Prostate gland (tissue), 2 donors: ENCODE measurements at regions not wholly inside any gene's neighbourhood (a gene's known extent, or its start where the extent isn't known, plus 50 kb on each side); places are given as distances from the start of the nearest gene placed in this dataset.

Experiments used
- DNase-seq: peaks from one replicate; pipeline ENCODE4 v3.0.0-alpha.2; 2019; ENCODE audit warnings: low spot score
- H3K27ac ChIP-seq, 2 donors: fragments of 200-600 bp; sonication (generic); 2 replicates each; pipeline ENCODE4 v1.5.1; 2017 to 2019
- H3K27me3 ChIP-seq: fragments of 200-600 bp; sonication (generic); replicated peaks from 2 replicates; pipeline ENCODE4 v1.5.1; 2019; ENCODE audit not compliant: insufficient read depth
- H3K36me3 ChIP-seq, 2 donors: fragments of 200-600 bp; sonication (generic); 1 replicate in 1 of 2; 2 replicates in 1 of 2; pipeline versions ENCODE4 v1.5.1 to v1.8.1; 2017 to 2019
- H3K4me1 ChIP-seq: fragments of 200-600 bp; sonication (generic); replicated peaks from 2 replicates; pipeline ENCODE4 v1.5.1; 2019
- H3K4me3 ChIP-seq, 2 donors: fragments of 200-600 bp; sonication (generic); 2 replicates each; pipeline ENCODE4 v1.5.1; 2017 to 2019
- H3K9me3 ChIP-seq: fragments of 200-600 bp; sonication (generic); 2 replicates; pipeline ENCODE4 v1.5.1; 2017
- CTCF ChIP-seq, 4 experiments: fragments of 200-600 bp in 2 of 4; fragments of 450-650 bp in 2 of 4; sonication (generic) in 2 of 4; IDR thresholded peaks; 1 replicate in 3 of 4; 2 replicates in 1 of 4; pipeline ENCODE4 v1.5.1; 2016 to 2019; ENCODE audit warnings: antibody characterized with exemption in 4 of 4, mild to moderate bottlenecking in 2 of 4, moderate library complexity in 2 of 4
- POLR2A ChIP-seq: fragments of 450-650 bp; IDR thresholded peaks from one replicate; pipeline ENCODE4 v1.6.1; 2016; ENCODE audit warnings: antibody characterized with exemption, mild to moderate bottlenecking
- POLR2AphosphoS5 ChIP-seq: sonication (generic); formaldehyde crosslinking; IDR thresholded peaks from one replicate; pipeline ENCODE4 v1.6.1; 2017; ENCODE audit warnings: antibody characterized with exemption
- WGBS: methylation state at CpG from one replicate; pipeline ENCODE4 v1.1.5; 2018; 5-methylcytosine and 5-hydroxymethylcytosine counted together
- intact Hi-C: fragments of 100-400 bp; cut with DNase I; formaldehyde crosslinking; loops from one replicate; pipeline ENCODE4 v1.14.2; 2022

- intact Hi-C loops = no loop called here
- Histone ChIP-seq H3K27ac (no peak overlapping the region), H3K27me3 (no peaks in the 10 kb centered on the region), H3K4me3 (no peak overlapping the region), H3K36me3 (no peaks in the 10 kb centered on the region), H3K4me1 (no peaks in the 10 kb centered on the region), H3K9me3 (no peaks in the 10 kb centered on the region)
- DNase-seq = no peak
- 100% methylated on average over 2 of the region's 2 CpGs for WGBS
- no peak for TF ChIP-seq POLR2A
- no peak for TF ChIP-seq CTCF (IDR thresholded peaks at IDR 0.05)
- TF ChIP-seq POLR2AphosphoS5 = no peak
These were observed 212.4 kb upstream of the MAMLD1 start for GRCh38 chrX:150150780-150151125.

- H3K27me3 ChIP-seq = no peaks in the 10 kb centered on the region
- 85% methylated on average over 4 of the region's 4 CpGs for WGBS
- DNase-seq = no peak
- no peak overlapping the region for H3K4me3 ChIP-seq
- TF ChIP-seq POLR2AphosphoS5 (no peak), POLR2A (no peak), CTCF (IDR thresholded peaks at IDR 0.05) (no peak)
- H3K27ac ChIP-seq = no peak overlapping the region
- H3K9me3 ChIP-seq = no peaks in the 10 kb centered on the region
- intact Hi-C loops = no loop called here
- H3K4me1 ChIP-seq = no peaks in the 10 kb centered on the region
- no peaks in the 10 kb centered on the region for H3K36me3 ChIP-seq
These were observed 211.1 kb upstream of the MAMLD1 start for GRCh38 chrX:150152036-150152435.

- intact Hi-C loops = no loop called here
- TF ChIP-seq POLR2A (no peak), CTCF (IDR thresholded peaks at IDR 0.05) (no peak), POLR2AphosphoS5 (no peak)
- Histone ChIP-seq H3K27me3 (no peaks in the 10 kb centered on the region), H3K4me1 (no peaks in the 10 kb centered on the region), H3K27ac (no peak overlapping the region), H3K36me3 (no peaks in the 10 kb centered on the region), H3K9me3 (no peaks in the 10 kb centered on the region), H3K4me3 (no peak overlapping the region)
- 100% methylated on average over 2 of the region's 2 CpGs for WGBS
- no peak for DNase-seq
These were observed 210.6 kb upstream of the MAMLD1 start for GRCh38 chrX:150152546-150152945.

- H3K4me3 ChIP-seq = no peak overlapping the region
- H3K27ac ChIP-seq = no peak overlapping the region
- WGBS = 72% methylated on average over 4 of the region's 5 CpGs
- intact Hi-C loops = no loop called here
- no peaks in the 10 kb centered on the region for H3K4me1 ChIP-seq
- no peak for DNase-seq
- H3K9me3 ChIP-seq = no peaks in the 10 kb centered on the region
- H3K27me3 ChIP-seq = no peaks in the 10 kb centered on the region
- no peaks in the 10 kb centered on the region for H3K36me3 ChIP-seq
- no peak for TF ChIP-seq CTCF (IDR thresholded peaks at IDR 0.05)
- no peak for TF ChIP-seq POLR2A
- no peak for TF ChIP-seq POLR2AphosphoS5
These were observed 207.6 kb upstream of the MAMLD1 start for GRCh38 chrX:150155436-150156035.

- Histone ChIP-seq H3K36me3 (no peaks in the 10 kb centered on the region), H3K27ac (no peak overlapping the region), H3K4me1 (no peaks in the 10 kb centered on the region), H3K9me3 (no peaks in the 10 kb centered on the region), H3K4me3 (no peak overlapping the region), H3K27me3 (no peaks in the 10 kb centered on the region)
- TF ChIP-seq CTCF (IDR thresholded peaks at IDR 0.05) (no peak), POLR2AphosphoS5 (no peak), POLR2A (no peak)
- DNase-seq = no peak
- WGBS = 82% methylated on average over 4 of the region's 4 CpGs
- intact Hi-C loops = no loop called here
These were observed 206.5 kb upstream of the MAMLD1 start for GRCh38 chrX:150156615-150157014.
